HFFc6 (cell line): ENCODE measurements at regions not wholly inside any gene's neighbourhood (a gene's known extent, or its start where the extent isn't known, plus 50 kb on each side); places are given as distances from the start of the nearest gene placed in this dataset.

Experiments
- DNase-seq: peaks from one replicate; pipeline ENCODE4 v3.0.0-alpha.2; 2018
- H3K27ac Mint-ChIP-seq: 2 replicates; pipeline ENCODE4 v1.8.0; 2020; ENCODE audit warnings: mild to moderate bottlenecking, mixed read lengths
- H3K27me3 Mint-ChIP-seq: 2 replicates; pipeline ENCODE4 v1.8.0; 2021; ENCODE audit warnings: mild to moderate bottlenecking, moderate library complexity, mixed read lengths; ENCODE audit not compliant: insufficient read depth
- H3K36me3 Mint-ChIP-seq: 2 replicates; pipeline ENCODE4 v1.8.0; 2021; ENCODE audit warnings: low read depth, mixed read lengths
- H3K4me1 Mint-ChIP-seq: 2 replicates; pipeline ENCODE4 v1.8.0; 2020; ENCODE audit warnings: low read depth, mixed read lengths
- H3K4me3 Mint-ChIP-seq: 2 replicates; pipeline ENCODE4 v1.8.0; 2020; ENCODE audit warnings: mild to moderate bottlenecking, moderate library complexity, mixed read lengths
- H3K9me3 Mint-ChIP-seq: 2 replicates; pipeline ENCODE4 v1.8.0; 2020; ENCODE audit warnings: mild to moderate bottlenecking, mixed read lengths
- CTCF ChIP-seq: fragments of 200-600 bp; sonication (generic); IDR thresholded peaks from 2 replicates; pipeline ENCODE4 v1.5.0; 2021; ENCODE audit warnings: antibody characterized with exemption, mild to moderate bottlenecking

GRCh38 chr5:7014611-7015010 is 301.4 kb downstream of the TENT4A start:
- Mint-ChIP-seq H3K27me3 (no peaks in the 10 kb centered on the region), H3K36me3 (no peaks in the 10 kb centered on the region; the same call in 1 of the 2 replicates), H3K4me3 (no peak overlapping the region), H3K4me1 (no peaks in the 10 kb centered on the region), H3K27ac (no peak overlapping the region), H3K9me3 (peaks cover 42% of the 10 kb centered on the region)
- no peak for TF ChIP-seq CTCF
- no peak for DNase-seq

GRCh38 chr5:7015586-7016256 is 302.5 kb downstream of the TENT4A start:
- H3K27me3 Mint-ChIP-seq = no peaks in the 10 kb centered on the region
- DNase-seq = no peak
- H3K36me3 Mint-ChIP-seq = no peaks in the 10 kb centered on the region; the same call in 1 of the 2 replicates
- no peak overlapping the region for H3K27ac Mint-ChIP-seq
- H3K4me1 Mint-ChIP-seq = no peaks in the 10 kb centered on the region
- no peak overlapping the region for H3K4me3 Mint-ChIP-seq
- TF ChIP-seq CTCF = no peak
- H3K9me3 Mint-ChIP-seq = peaks cover 41% of the 10 kb centered on the region

GRCh38 chr5:7016999-7017747 is 303.9 kb downstream of the TENT4A start:
- H3K36me3 Mint-ChIP-seq = no peaks in the 10 kb centered on the region; the same call in 1 of the 2 replicates
- H3K4me3 Mint-ChIP-seq = no peak overlapping the region
- H3K27ac Mint-ChIP-seq = no peak overlapping the region
- no peak for TF ChIP-seq CTCF
- no peaks in the 10 kb centered on the region for H3K4me1 Mint-ChIP-seq
- peaks cover 43% of the 10 kb centered on the region for H3K9me3 Mint-ChIP-seq
- DNase-seq = no peak
- H3K27me3 Mint-ChIP-seq = no peaks in the 10 kb centered on the region

- no peaks in the 10 kb centered on the region; the same call in 1 of the 2 replicates for H3K36me3 Mint-ChIP-seq
- H3K4me1 Mint-ChIP-seq = no peaks in the 10 kb centered on the region
- peaks cover 49% of the 10 kb centered on the region for H3K9me3 Mint-ChIP-seq
- no peak for DNase-seq
- no peaks in the 10 kb centered on the region for H3K27me3 Mint-ChIP-seq
- no peak overlapping the region for H3K4me3 Mint-ChIP-seq
- TF ChIP-seq CTCF = no peak
- H3K27ac Mint-ChIP-seq = no peak overlapping the region
Measured at GRCh38 chr5:7018198-7018597, 305.0 kb downstream of the TENT4A start.

- Mint-ChIP-seq H3K27ac (no peak overlapping the region), H3K9me3 (peaks cover 49% of the 10 kb centered on the region), H3K27me3 (no peaks in the 10 kb centered on the region), H3K36me3 (no peaks in the 10 kb centered on the region; the same call in 1 of the 2 replicates), H3K4me3 (no peak overlapping the region), H3K4me1 (no peaks in the 10 kb centered on the region)
- TF ChIP-seq CTCF = no peak
- no peak for DNase-seq
Measured at GRCh38 chr5:7018601-7019000, 305.4 kb downstream of the TENT4A start.
